Muscle layer of duodenum (tissue), 2 donors: ENCODE measurements at regions not wholly inside any gene's neighbourhood (a gene's known extent, or its start where the extent isn't known, plus 50 kb on each side); places are given as distances from the start of the nearest gene placed in this dataset.

Source experiments
- H3K27ac ChIP-seq: one replicate; pipeline ENCODE4 v1.7.0; 2013; ENCODE audit warnings: mild to moderate bottlenecking, low read length
- H3K27me3 ChIP-seq: one replicate; pipeline ENCODE4 v1.7.0; 2013; ENCODE audit warnings: low read depth, mild to moderate bottlenecking, control low read depth, low read length
- H3K36me3 ChIP-seq, 2 donors: one replicate each; pipeline ENCODE4 v1.7.0; 2013; ENCODE audit warnings: low read length in 2 of 2, control low read depth in 1 of 2, mild to moderate bottlenecking in 1 of 2; ENCODE audit not compliant: insufficient read depth in 2 of 2, control insufficient read depth in 1 of 2
- H3K4me1 ChIP-seq, 2 donors: one replicate each; pipeline ENCODE4 v1.7.0; 2013; ENCODE audit warnings: low read length in 2 of 2, mild to moderate bottlenecking in 2 of 2, control low read depth in 1 of 2, moderate library complexity in 1 of 2; ENCODE audit not compliant: insufficient read depth in 2 of 2, control insufficient read depth in 1 of 2
- H3K4me3 ChIP-seq, 2 donors: one replicate each; pipeline ENCODE4 v1.7.0; 2013; ENCODE audit warnings: low read length in 2 of 2, low read depth in 1 of 2, mild to moderate bottlenecking in 1 of 2
- H3K9me3 ChIP-seq, 2 donors: one replicate each; pipeline ENCODE4 v1.7.0; 2013; ENCODE audit warnings: low read length in 2 of 2, control low read depth in 1 of 2, mild to moderate bottlenecking in 1 of 2; ENCODE audit not compliant: control insufficient read depth in 1 of 2
- donor health status: healthy.

- H3K9me3 ChIP-seq = no peaks in the 10 kb centered on the region
- no peak overlapping the region for H3K27ac ChIP-seq
- H3K36me3 ChIP-seq = no peaks in the 10 kb centered on the region
- no peak overlapping the region for H3K4me3 ChIP-seq
- no peaks in the 10 kb centered on the region for H3K4me1 ChIP-seq
- no peaks in the 10 kb centered on the region for H3K27me3 ChIP-seq
Measured at GRCh38 chr5:26828294-26828693, 210.1 kb downstream of the CDH9 start.

- Histone ChIP-seq H3K36me3 (no peaks in the 10 kb centered on the region), H3K4me1 (no peaks in the 10 kb centered on the region), H3K27ac (no peak overlapping the region), H3K27me3 (no peaks in the 10 kb centered on the region), H3K4me3 (no peak overlapping the region), H3K9me3 (peaks cover 0 to 7% of the 10 kb centered on the region in 2 donors)
Measured at GRCh38 chr5:26813235-26813634, 225.2 kb downstream of the CDH9 start.

DNA sequence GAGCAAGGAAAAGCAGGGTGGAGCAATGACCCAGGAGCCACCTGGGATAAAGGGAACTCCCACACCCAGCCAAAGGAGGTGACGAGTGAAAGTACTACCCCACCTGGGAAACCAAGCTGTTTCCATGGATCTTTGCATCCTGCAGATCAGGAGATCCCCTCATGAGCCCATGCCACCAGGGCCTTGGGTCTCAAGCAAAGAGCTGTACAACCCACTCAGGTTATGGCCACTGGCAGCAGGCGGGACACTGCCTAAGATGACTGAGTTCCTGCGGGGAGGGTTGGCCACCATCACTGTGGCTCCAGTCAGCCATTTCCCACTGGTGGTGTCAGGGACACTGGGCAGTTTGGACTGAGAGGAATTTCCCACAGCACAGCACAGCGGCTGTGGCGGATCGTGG lies 225.7 kb downstream of the CDH9 start:
- no peaks in the 10 kb centered on the region for H3K27me3 ChIP-seq
- H3K9me3 ChIP-seq = peaks cover 0 to 10% of the 10 kb centered on the region in 2 donors
- no peaks in the 10 kb centered on the region for H3K36me3 ChIP-seq

GRCh38 chr5:26807231-26808199 lies 230.9 kb downstream of the CDH9 start:
- no peak overlapping the region for H3K27ac ChIP-seq
- no peak overlapping the region for H3K4me3 ChIP-seq
- peaks cover 0 to 7% of the 10 kb centered on the region in 2 donors for H3K9me3 ChIP-seq
- no peaks in the 10 kb centered on the region for H3K27me3 ChIP-seq
- H3K36me3 ChIP-seq = no peaks in the 10 kb centered on the region
- no peaks in the 10 kb centered on the region for H3K4me1 ChIP-seq

More for the DNA sequence above, 225.7 kb downstream of the CDH9 start:
- H3K4me1 ChIP-seq = no peaks in the 10 kb centered on the region
- no peak overlapping the region for H3K27ac ChIP-seq
- H3K4me3 ChIP-seq = no peak overlapping the region

- no peaks in the 10 kb centered on the region for H3K27me3 ChIP-seq
- H3K36me3 ChIP-seq = no peaks in the 10 kb centered on the region
Measured at GRCh38 chr5:26805076-26805475, 233.3 kb downstream of the CDH9 start.

DNA sequence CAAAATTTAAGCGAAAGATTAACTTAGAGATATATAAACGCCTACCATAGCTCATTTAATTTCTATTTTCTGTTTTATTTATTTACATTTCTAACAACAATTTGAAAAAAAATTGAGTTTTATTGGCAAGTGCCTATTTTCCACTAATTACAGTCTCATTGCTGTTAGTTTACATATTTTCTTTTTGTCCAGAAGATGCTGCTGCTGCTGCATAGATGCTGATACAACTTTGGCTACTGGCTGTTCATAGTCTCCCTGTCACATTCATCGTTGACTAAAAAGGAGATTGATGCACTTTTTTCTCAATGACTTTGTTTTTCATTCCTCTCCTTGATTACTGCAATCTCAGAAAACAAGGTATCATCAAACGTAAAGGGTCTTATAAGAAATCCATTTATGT lies 235.4 kb downstream of the CDH9 start:
- H3K27me3 ChIP-seq = no peaks in the 10 kb centered on the region

More at GRCh38 chr5:26805076-26805475, 233.3 kb downstream of the CDH9 start:
- Histone ChIP-seq H3K4me3 (no peak overlapping the region), H3K9me3 (peaks cover 0 to 7% of the 10 kb centered on the region in 2 donors), H3K27ac (no peak overlapping the region), H3K4me1 (no peaks in the 10 kb centered on the region)

GRCh38 chr5:26791433-26791832 lies 247.0 kb downstream of the CDH9 start:
- H3K36me3 ChIP-seq = no peaks in the 10 kb centered on the region
- H3K27me3 ChIP-seq = no peaks in the 10 kb centered on the region
- H3K9me3 ChIP-seq = no peaks in the 10 kb centered on the region
- no peak overlapping the region for H3K4me3 ChIP-seq
- H3K27ac ChIP-seq = no peak overlapping the region
- no peaks in the 10 kb centered on the region for H3K4me1 ChIP-seq

More for the DNA sequence above, 235.4 kb downstream of the CDH9 start:
- H3K27ac ChIP-seq = no peak overlapping the region
- peaks cover 0 to 5% of the 10 kb centered on the region in 2 donors for H3K9me3 ChIP-seq
- H3K4me3 ChIP-seq = no peak overlapping the region
- H3K4me1 ChIP-seq = no peaks in the 10 kb centered on the region
- H3K36me3 ChIP-seq = no peaks in the 10 kb centered on the region

DNA sequence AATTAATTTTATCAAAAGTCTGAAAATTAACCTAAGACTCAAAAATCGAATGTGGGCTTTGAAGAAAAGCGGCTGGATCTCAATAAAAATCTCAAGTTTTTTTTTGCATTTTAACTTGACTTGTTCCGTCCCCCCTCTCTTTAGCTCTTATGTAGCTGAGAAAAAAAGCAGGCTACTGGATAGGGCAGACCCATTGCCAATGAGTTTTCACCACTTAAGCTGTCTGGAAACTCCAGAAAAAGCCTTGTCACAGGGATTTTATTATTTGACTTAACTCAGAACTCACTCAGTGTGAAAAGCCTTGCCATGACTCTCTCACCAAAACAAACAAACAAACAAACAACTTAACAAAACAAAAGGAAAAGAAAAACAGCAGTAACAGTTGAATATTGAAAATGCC lies 247.4 kb downstream of the CDH9 start:
- Histone ChIP-seq H3K9me3 (no peaks in the 10 kb centered on the region), H3K27ac (no peak overlapping the region), H3K27me3 (no peaks in the 10 kb centered on the region), H3K36me3 (no peaks in the 10 kb centered on the region), H3K4me3 (no peak overlapping the region), H3K4me1 (no peaks in the 10 kb centered on the region)

GRCh38 chr5:26763215-26763614 lies 275.2 kb downstream of the CDH9 start:
- Histone ChIP-seq H3K4me3 (no peak overlapping the region), H3K27ac (no peak overlapping the region), H3K4me1 (no peaks in the 10 kb centered on the region)

DNA sequence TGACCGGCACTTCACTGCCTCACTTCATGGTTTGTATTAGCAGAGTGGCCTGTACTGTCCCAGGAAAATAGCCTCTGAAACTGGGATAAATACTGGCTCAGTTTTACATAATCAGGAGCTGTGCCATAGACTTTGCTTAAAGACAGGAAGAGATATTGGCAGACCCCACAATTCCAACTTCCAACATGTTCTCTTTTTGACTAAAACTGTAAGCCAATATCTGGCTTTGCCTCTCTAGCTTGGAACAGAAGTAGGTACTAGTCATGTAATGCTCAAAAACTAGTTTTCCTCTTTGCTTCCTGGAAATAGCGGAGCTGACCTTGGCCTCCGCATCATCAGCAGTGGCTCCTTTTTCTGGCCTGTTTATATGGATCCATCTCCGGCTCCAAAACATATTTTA lies 276.9 kb downstream of the CDH9 start:
- H3K4me3 ChIP-seq = no peak overlapping the region

More at GRCh38 chr5:26763215-26763614, 275.2 kb downstream of the CDH9 start:
- Histone ChIP-seq H3K9me3 (no peaks in the 10 kb centered on the region), H3K27me3 (no peaks in the 10 kb centered on the region), H3K36me3 (no peaks in the 10 kb centered on the region)

DNA sequence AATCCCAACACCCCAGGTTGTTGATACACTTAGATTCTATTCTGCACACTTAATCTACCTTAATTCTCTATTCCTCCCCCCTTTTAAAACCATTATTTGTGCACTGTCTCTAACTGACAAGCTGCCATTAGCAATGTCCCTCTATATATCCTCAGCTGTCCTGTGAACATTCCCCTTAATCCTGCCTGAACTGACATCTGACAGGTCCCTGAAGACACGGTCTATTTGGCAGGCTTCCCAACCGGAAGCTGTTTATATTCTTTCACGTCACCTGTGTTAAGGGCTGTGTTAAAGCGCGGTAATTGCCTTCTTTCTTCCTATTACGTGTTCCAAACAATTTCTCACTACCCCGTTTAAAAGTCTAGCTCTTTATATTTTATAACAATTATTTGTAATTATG lies 277.3 kb downstream of the CDH9 start:
- Histone ChIP-seq H3K27ac (no peak overlapping the region), H3K4me1 (no peaks in the 10 kb centered on the region), H3K36me3 (no peaks in the 10 kb centered on the region), H3K27me3 (no peaks in the 10 kb centered on the region), H3K4me3 (no peak overlapping the region), H3K9me3 (no peaks in the 10 kb centered on the region)

More for the DNA sequence above, 276.9 kb downstream of the CDH9 start:
- Histone ChIP-seq H3K36me3 (no peaks in the 10 kb centered on the region), H3K27ac (no peak overlapping the region), H3K9me3 (no peaks in the 10 kb centered on the region), H3K4me1 (no peaks in the 10 kb centered on the region), H3K27me3 (no peaks in the 10 kb centered on the region)
